NCI-H526 treated with DMSO at 0.1 percent for 48 hours (cell line): ENCODE measurements at regions not wholly inside any gene's neighbourhood (a gene's known extent, or its start where the extent isn't known, plus 50 kb on each side); places are given as distances from the start of the nearest gene placed in this dataset.

Experiments
- DNase-seq: peaks from one replicate; lab custom pipeline; 2025; lab: John Stamatoyannopoulos, UW

- DNase-seq = no peak
Measured at GRCh38 chr11:122062763-122063162, 53.3 kb downstream of the BLID start.

GRCh38 chr11:122059565-122059964 is 56.5 kb downstream of the BLID start:
- no peak for DNase-seq

- DNase-seq = no peak
Measured at GRCh38 chr11:122050021-122050690, 65.9 kb downstream of the BLID start.

DNA sequence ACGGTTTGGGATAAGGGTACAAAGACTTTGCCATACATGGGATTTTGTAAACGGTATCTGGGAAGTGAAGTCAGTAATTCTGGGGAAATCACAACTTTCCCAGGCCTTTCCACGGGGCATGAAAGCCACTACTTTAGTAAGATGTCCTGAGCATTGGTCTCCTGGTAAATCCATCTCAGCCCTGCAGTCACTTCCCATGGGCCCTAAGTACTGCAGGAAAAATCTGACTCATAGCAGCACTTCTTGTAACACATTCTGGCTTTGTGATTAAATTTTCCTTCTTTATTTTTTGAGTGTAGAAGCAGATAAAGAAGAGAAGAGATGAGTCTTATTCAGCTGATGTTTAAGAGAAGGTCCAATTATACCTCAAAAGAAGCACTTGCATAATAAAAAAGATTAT is 67.6 kb downstream of the BLID start:
- no peak for DNase-seq

DNA sequence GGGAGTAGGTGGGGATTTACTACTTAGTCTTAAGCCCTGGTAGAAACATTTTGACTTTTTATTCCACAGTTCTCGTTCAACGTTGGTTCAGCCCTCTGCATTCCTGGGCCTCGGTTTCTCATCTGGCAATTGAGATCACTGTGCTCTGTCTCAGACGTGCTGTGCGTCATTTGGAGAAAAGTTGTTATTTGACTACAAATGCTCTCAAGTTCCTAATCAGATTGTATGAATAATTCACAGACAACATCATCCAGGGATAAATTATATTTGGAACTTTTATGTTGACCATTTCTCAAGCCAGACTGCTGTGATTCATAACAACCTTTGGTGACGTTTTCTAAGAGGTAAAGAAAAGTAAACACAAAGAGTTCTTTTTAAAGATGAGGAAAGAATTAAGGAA is 69.2 kb downstream of the BLID start:
- no peak for DNase-seq

GRCh38 chr11:122046438-122046837 is 69.6 kb downstream of the BLID start:
- no peak for DNase-seq

- DNase-seq = no peak
Measured at GRCh38 chr11:122045181-122045586, 70.8 kb downstream of the BLID start.

DNA sequence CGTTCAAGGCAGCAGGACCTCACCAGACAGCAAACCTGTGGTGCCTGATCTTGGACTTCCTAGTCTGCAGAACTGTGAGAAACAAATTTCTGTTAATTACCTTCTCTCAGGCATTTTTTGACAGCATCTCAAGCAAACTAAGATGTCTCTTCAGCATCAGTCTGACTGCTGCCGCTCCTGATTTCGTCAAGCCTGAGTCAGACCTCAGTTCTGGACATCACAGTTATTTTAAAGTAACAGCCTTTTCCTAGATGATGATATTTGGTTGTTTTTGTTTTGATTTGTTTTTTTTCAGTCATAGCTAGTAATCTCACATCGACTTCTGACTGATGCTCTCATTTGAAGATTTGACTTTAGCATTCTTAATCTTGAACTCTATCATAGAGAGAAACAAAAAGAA is 71.9 kb downstream of the BLID start:
- no peak for DNase-seq

DNA sequence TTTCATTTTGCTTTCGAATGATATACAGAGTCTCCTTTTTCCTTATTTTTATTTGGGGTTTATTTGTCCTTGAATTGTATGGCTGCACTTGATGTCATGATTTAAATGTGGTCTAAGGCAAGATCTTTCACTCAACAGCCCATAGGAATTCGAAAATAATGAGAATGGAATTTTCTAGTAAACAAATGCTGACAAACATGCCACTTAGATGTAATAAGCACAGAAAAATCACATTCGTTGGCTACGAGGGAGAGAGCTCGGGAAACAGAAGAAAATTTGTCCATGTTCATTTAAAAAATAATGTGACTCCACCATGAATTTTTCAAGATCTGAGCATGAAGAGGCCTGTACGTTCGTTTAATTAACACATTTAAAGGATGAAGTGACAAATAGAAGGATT is 73.0 kb downstream of the BLID start:
- DNase-seq = no peak

GRCh38 chr11:122040464-122040863 is 75.6 kb downstream of the BLID start:
- no peak for DNase-seq

GRCh38 chr11:122038543-122038942 is 77.5 kb downstream of the BLID start:
- no peak for DNase-seq

DNA sequence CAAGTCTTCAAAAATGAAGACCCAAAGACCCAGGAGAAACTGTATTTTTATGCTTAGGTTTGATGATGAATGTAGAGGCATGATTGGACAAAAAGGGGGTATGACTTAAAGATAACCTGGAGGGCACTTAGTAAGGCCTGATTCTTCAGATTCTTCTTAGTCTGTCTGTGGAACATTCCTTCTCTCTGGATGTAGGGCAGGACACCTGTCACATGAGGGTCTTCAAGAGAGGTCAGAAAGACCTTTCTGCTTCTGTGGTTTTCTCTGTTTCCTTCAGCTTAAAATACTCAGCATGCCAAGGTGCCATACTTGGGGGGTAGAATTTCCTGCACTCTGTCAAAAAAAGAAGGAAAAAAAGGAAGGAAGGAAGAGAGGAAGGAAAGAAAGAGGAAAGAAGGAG is 78.1 kb downstream of the BLID start:
- DNase-seq = no peak

DNA sequence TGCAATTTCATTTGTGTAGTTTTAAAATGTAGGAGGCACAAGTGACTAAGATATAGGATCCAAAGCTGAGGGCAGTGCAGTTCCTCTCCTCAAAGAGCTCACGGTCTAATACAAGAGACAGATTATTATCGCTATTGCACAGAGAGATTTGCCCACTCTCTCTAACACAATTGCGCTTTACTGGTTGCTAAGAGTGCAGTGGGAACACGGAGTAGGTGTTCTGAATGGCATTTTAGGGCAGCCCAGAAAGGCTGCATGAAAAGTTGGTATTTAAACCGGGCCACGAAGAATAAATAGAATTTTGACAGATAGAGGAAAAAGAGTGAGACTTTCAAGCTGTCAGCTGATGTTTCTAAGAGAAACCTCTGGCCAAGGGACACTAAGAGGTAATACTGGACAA is 79.5 kb downstream of the BLID start:
- no peak for DNase-seq

DNA sequence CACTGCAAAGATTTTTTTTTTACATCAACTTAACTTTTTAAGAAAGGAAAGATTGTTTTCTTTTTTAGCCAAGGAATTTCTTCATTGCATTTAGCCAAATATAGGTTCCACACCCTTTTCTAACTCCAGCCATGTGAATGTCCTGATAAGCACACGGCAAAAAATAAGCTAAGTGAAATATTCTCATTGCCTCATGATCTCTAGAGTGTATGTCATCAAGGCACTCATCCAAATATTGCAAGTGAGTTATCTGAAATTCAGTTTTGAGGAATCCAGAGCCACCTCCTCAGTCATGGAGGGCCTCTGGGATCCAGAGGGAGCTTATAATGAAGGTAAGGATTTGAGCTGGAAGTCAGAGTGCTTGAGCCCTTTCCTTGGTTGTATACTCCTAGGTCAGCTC is 80.0 kb downstream of the BLID start:
- no peak for DNase-seq

GRCh38 chr11:122033631-122034030 is 82.4 kb downstream of the BLID start:
- DNase-seq = no peak

GRCh38 chr11:122033193-122033592 is 82.8 kb downstream of the BLID start:
- DNase-seq = no peak

DNA sequence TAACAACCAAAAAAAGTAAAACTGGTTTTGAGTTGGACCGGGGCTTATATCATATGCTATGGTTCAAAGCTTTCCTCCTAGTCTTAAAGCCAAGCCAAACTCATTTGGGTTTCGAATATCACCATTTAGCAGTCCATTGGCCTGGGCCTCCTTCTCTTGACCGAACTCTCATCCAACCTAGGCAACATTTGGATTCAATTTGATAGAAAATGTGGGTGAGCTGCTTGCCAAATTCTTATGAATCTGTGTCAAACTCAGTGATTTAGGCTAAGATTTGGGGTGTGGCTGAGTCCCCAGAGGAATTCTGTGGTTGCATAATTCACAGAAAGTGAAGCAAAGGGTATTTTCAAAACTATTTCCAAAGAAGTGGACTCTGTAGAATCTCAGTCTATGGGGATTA is 83.7 kb downstream of the BLID start:
- no peak for DNase-seq

DNA sequence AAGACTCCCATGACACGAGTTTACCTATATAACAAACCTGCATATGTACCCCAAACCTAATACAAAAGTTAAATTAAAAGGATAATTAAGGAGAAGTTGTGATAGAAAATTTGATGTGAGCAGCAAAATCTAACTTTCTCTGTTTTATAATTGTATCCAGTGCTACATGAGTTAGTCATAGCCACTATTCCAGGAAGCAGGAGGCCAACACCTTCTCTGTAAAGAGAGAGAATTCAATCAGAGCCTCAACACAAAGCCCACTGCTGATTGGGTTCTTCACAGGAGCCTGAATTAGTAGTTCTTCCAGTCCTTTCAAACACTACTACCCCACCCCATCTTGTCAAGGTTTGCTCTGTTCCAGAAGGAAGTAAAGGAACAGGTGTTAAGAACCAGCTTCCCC is 84.2 kb downstream of the BLID start:
- DNase-seq = no peak

- DNase-seq = no peak
Measured at GRCh38 chr11:122030286-122030685, 85.7 kb downstream of the BLID start.

GRCh38 chr11:122028545-122028944 is 87.5 kb downstream of the BLID start:
- no peak for DNase-seq

DNA sequence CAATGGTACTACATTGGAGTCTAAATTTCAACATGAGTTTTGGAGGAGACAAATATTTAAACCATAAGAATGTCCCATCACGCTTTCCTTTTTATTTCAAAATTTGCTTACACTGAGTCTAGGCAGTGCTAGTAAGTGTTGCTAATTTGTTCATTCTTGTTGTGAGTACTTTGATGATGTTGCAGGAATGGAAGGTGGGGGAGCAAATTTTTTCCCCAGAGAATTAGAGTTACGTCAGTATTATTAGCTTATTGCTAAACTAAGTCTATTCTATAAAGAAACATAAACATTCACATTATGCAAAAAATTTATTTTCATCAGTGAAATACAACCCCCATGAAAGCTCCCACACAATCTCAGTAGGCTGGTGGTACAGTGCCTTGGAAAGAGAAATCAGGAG is 88.0 kb downstream of the BLID start:
- DNase-seq = no peak

DNA sequence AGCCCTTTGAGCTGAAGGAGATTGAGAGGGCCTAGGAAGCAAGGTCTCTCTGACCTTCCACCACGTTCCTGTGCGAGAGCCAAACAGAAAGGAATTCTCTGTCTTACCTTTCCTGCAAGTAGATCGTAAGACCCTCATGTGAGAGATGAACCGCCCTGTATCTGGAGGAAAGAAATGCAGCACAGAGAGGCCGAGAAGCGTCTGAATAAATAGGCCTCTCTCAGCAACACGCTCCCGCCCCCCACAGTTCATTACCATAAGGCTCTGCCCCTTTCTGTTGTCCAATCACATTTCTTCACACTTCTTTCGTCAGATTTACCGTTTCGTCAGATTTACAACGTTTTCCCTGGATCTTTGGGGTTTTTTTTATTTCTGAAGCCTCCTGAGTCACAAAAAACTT is 90.3 kb downstream of the BLID start:
- no peak for DNase-seq

DNA sequence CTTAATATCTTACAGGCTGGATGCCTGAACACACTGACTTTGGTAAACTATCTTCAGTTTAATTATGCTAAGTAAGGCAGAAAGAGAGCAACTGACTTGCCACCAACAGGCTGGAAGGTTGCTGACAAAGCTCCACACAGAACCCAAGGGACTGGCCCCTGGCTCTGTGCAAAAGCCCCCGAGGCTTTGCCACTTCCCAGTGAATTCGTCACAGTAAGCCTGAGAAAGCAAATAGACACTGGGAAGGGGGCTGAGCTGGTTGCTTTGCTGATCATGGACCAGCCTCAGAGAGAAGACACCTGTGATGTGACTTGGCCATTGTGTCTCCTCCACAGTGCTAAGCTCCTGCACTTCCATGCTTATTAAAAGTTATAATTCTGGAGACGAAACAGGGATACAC is 91.7 kb downstream of the BLID start:
- no peak for DNase-seq

- no peak for DNase-seq
Measured at GRCh38 chr11:122023614-122024250, 92.3 kb downstream of the BLID start.
